Activated CD4-positive, alpha-beta T cell treated with anti-CD3 and anti-CD28 coated beads, Interleukin-2, Interleukin-6, amounts not matched to agents 100 ng/mL and 50 ng/mL, durations not matched to agents 16 hours and 8 hours (primary cell): ENCODE measurements at regions not wholly inside any gene's neighbourhood (a gene's known extent, or its start where the extent isn't known, plus 50 kb on each side); places are given as distances from the start of the nearest gene placed in this dataset.
"Not testable (repeated sequence)": the region's sequence is repeated elsewhere in the genome, so short reads cannot be mapped to it uniquely, and the experiment has no call there.

Source experiments
- DNase-seq: peaks from one replicate; pipeline ENCODE4 v3.0.0-alpha.2; 2020

DNA sequence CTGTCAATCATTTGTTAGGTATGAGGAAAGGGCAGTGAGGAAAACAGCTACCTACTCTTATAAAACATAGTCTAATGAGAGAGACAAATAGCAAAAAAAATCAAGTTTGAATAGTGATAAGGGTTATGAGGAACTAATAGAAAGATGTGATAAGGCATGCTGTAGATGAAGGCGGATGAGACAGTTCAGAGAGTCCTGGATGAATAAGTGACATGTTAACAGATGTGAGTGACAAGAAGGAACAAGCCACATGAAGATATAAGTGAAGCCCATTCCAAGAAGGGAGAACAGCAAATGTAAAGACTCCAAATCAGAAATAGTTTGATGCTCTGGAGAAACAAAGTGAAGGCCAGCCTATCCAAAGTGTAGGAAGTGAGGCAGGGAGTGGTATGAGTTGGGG, 154.1 kb upstream of the SYT10 start:
- no peak for DNase-seq

- DNase-seq: no peak
Measured at GRCh38 chr12:33596061-33596460, 156.4 kb upstream of the SYT10 start.

DNA sequence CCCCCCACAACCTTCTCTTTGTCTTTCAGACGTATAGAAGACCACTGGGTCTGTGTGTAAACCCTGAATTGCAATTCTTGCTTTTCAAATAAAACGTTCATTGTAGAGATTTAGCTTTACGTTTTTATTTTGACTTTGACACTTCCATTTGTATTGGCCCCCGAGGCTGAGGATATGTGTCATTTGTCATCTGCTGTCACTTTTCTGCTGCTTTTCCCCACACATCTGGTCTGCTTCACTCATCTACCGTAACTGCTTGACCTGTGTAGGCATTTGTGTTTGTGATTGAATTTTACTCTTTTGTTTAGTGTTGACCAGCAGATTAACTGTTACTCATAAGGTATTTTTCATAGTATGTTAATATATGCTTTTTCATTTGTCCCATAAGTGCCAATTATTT, 157.2 kb upstream of the SYT10 start:
- DNase-seq: no peak

GRCh38 chr12:33602515-33602914, 162.9 kb upstream of the SYT10 start:
- no peak for DNase-seq

DNA sequence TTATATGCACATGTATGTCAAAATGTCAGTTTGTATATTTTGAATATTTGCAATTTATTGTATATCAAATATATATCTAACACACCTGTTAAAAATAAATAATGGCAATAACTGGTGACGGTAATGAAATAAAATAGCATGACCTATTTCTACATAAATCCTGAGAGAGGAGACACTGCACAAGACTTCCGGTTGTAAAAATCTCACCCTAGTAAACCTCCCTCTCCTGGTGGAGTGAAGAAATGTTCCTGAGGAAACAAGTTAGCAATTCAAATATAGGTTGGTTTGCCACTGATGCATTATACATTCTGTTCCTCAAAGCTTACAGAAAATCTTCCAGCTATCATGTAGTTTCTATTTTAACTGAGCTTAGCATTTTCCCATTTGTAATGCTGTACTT, 166.1 kb upstream of the SYT10 start:
- no peak for DNase-seq

GRCh38 chr12:33609910-33610309, 170.3 kb upstream of the SYT10 start:
- DNase-seq: no peak

GRCh38 chr12:33614630-33615029, 175.0 kb upstream of the SYT10 start:
- no peak for DNase-seq

GRCh38 chr12:33617218-33617617, 177.6 kb upstream of the SYT10 start:
- no peak for DNase-seq

- DNase-seq: no peak
Measured at GRCh38 chr12:33628087-33628486, 188.5 kb upstream of the SYT10 start.

- no peak for DNase-seq
Measured at GRCh38 chr12:33634544-33634943, 194.9 kb upstream of the SYT10 start.

DNA sequence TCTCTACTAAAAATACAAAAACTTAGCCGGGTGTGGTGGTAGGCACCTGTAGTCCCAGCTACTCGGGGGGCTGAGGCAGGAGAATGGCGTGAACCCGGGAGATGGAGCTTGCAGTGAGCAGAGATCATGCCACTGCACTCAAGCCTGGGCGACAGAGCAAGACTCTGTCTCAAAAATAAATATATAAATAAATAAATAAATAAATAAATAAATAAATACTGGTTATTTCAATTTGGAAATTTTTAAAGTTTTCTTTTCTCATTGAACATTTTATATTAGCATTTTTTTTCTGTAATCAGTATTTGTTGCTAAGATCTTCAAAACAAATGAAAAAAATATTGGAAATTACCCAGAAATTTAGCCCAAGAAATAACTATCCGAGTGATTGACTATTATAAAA, 197.3 kb upstream of the SYT10 start:
- DNase-seq: not testable (repeated sequence)

DNA sequence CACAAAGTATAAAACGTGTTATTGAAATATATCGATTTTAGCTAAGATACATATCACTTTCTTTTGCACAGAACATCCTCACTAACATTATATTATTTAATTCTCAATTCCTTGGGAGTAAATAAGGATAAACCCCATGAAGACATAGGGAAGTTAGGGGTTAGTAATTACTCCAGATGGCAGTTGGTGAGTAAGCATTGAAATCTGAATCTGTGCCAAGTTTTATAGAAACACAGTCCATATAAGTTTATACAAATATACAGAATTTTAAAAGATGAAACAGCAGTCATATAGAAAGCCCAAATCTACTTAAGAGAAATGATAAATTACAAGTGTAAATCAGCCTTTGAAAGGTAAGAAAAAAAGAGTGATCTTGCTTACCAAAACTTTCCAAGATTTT, 200.4 kb upstream of the SYT10 start:
- no peak for DNase-seq

GRCh38 chr12:33649992-33650391, 210.4 kb upstream of the SYT10 start:
- DNase-seq: no peak

DNA sequence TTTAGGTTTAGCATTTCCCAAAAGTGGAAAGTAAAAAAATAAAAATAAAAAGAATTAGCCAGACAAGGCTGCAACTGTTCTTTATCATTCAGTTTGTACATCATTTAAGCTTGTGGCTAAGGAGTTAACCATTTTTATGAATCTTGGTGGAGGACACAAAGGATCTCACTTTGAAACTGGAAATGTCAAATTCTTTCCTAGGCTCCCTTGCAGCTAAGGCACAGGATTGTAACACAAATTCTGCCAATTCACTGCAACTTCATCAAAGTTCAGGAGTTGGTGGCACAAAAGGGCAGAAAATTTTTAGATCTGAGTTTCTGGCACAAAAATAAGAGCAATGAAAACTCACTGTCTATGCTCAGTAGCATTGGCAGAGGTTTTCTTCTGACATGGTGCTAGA, 211.2 kb upstream of the SYT10 start:
- no peak for DNase-seq

DNA sequence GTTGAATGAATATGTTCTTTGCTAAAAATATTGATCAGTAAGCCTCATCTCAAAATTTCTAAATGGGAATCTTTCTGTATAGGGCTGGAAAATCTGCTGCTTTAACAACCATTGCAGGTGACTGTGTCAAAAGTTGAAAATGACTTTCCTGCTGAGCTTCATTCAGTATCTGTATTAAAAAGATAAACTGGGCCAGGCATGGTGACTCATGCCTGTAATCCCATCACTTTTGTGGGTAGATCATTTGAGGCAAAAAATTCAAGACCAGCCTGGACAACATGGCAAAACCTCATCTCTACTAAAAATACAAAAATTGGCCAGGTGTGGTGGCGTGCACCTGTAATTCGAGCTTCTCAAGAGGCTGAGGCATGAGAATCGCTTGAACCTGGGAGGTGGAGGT, 213.7 kb upstream of the SYT10 start:
- DNase-seq: no peak

DNA sequence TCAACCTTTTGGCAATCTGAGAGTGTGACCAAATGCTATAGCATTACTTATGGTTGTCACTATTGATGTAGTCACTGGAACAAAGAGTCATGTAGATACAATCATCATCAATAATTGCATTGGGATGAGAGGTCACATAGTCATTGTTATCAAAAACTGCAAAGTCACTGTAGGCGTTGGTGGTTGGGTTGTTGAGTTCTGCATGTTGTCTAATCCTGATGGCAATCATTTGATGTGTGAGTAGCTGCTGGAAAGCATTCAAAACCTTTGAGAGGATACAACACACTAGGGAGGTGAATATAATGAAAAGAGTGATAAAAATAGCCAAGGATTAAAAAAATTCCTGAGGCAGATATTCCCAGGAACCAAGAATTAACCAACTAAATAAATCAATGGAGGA, 214.7 kb upstream of the SYT10 start:
- DNase-seq: no peak

- DNase-seq: no peak
Measured at GRCh38 chr12:33663000-33663654, 223.5 kb upstream of the SYT10 start.

DNA sequence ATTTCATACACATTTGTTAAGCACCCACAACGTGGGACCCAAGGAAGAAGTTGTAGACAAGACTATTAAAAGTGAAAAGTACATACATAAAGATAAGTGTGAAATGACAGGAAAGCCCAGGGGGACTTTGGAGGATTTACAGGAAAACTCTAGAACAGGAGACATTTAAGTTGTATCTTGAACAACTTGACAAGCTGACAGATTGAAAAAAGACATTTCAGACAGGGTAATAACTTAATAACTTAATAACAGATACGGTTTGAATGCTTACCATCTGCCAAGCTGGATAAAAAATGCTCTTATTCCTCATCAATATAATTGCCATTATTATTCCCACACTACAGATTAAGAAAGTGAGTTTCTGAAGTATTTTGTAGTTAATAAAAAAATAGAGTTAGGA, 229.7 kb upstream of the SYT10 start:
- no peak for DNase-seq

DNA sequence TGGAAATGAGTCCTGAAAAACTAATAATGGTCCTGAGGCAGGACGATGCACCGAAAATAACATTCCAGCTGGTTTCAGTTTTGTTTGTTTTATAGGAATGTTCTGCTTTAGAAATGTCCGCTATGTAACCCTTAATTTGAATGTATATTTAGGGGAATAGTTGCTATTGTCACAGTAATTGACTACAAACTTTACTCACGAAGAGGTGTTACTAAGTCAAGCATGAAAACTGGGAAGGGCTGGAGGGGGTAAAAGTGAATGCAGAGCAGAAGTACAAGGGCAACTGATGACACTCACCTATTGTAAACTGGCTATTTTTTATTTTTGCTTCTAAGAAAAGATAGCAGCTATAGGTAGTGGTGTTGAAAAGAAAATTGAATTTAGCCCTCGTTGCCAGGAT, 230.7 kb upstream of the SYT10 start:
- DNase-seq: no peak

DNA sequence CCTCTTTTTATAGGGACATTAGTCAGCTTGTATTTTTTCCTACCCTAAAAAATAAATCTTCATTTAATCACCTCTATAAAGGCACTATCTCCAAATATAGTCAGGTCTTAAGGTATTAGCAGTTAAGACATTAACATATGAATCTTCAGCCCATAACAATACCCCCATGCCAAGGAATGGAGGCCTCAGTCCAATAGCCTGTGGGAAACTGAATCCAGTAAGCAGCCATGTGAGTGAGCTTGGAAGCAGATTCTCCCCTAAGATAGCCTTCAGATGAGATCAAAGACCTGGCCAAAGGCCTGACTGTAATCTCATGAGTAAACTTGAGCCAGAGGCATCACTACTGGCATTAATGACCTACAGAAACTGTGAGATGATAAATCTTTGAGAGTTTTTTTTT, 232.1 kb upstream of the SYT10 start:
- no peak for DNase-seq

DNA sequence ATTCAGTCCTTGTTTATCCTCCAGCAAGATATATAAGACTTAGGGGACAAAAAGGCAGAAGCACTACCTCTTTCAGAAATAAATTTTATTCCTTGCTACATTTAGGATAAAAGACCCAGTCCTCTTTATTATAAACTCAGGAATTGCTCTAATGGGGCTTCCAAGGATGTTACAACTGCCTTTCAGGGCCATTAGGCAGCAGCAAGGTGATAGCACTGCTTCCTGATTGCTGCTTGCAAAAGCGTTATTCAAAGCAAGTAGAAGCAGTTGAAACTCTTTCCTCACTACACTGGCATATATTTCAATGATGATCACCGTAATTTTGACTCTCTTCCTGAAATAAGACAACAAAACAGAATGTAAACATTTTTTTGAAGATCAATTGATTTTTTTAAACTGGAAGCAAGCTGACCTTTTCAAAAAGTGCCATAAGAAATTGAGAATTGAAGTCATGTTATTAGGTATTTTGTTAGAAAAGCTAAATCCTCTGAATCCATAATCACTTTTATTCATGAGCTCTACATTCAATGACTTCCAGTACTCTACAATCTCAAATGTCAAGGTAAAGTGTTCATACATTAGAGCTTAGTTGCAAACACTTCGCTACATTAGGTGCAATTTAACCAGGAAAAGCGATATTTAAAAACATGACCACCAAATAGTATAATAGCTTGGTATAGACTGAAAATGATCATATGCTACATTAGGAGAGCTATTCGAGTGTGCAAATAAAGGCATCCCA, 233.4 kb upstream of the SYT10 start:
- DNase-seq: no peak

- no peak for DNase-seq
Measured at GRCh38 chr12:33676866-33677265, 237.2 kb upstream of the SYT10 start.

GRCh38 chr12:33678221-33678964, 238.8 kb upstream of the SYT10 start:
- DNase-seq: no peak

DNA sequence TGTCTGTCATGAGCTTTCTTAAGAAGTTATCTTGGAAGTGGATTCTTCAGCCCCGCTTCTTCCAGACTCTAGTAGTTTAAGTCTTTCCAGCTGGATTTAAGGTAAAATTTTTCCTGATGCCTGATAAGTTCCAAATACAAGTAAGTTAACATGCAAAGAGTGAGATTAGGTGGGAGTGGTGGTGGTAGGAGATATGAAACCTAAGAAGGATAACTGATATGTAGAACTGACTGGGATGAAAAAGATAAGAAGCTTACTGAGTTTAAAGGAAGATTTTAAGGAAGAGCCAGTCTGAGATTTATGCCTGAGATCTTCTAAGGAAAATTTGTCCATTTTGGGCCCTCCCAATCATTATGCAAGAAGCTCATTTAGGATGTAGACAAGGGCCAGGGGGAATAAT, 250.9 kb upstream of the SYT10 start:
- no peak for DNase-seq
